GM19395 (cell line): ENCODE measurements at regions not wholly inside any gene's neighbourhood (a gene's known extent, or its start where the extent isn't known, plus 50 kb on each side); places are given as distances from the start of the nearest gene placed in this dataset.
A peak's percentile ranks its signal among the peaks of the same experiment; 100 is the strongest.

ENCODE experiments used
- ATAC-seq: cut with Tn5 transposase; IDR thresholded peaks from one replicate; pipeline ENCODE4 v1.9.1; 2021; ENCODE audit warnings: mild to moderate bottlenecking, moderate library complexity; ENCODE audit not compliant: unreplicated experiment

DNA sequence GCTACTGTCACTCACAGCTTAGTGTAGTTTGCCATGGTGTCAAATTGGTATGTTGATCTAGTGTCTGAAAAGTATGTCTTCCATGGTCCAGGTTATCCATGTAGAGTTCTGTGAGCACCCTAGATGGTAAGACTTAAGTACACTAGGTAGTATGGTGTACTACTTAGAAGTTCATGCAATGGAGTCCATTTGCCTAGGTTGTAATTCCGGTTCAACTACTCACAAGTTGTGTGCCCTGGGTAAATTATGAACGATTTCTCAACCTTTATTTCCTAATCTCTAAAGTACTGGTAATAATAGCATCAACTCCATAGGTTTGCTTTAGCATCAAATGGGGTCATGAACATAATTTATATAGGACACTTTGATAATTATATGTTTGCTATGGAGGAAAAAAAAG, 666.2 kb upstream of the CELF2 start:
- no peak for ATAC-seq

DNA sequence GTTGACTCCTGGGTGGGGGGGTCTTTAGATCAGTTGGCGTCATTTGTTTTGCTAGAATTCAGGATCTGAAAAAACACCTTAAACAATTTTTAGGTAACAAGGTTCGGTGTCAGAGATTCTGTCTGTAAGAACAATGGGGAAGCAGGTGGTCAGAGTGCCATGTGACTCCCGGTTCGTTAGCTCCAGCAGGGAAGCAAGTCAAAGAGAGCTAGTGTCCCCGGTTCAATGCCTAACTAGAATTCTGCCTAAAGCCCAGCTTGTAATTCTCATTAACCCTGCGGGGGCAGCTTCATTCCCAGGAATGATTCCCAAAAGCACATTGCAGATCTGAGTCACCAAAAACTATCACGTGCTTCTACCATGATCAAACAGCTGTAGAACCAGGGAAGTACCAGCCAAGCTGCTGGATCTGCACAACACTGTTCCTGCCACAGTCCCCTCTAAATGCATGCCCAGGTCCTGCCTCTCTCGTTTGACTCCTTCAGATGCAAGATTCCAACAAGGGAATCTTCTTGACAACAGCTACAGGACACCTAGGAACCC, 664.3 kb upstream of the CELF2 start:
- ATAC-seq: no peak

DNA sequence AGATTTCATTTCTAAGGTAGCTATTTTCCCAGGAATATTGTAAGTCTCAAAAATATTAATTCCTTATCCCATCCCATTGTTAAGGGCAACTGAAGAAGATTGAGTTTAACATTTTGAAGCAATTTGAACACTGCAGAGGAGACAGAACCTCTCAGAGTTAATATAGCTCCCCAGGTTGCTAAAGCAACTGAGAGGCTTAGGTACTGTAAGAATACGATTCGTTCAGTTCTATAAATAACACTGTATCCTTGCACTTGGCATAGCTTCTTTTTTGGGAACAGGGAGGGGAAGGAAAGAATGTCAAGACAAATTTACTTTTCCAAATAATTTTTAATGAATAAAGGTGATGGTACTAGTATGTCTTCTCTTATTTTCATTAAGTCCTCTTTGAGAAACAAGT, 658.4 kb upstream of the CELF2 start:
- ATAC-seq: no peak

DNA sequence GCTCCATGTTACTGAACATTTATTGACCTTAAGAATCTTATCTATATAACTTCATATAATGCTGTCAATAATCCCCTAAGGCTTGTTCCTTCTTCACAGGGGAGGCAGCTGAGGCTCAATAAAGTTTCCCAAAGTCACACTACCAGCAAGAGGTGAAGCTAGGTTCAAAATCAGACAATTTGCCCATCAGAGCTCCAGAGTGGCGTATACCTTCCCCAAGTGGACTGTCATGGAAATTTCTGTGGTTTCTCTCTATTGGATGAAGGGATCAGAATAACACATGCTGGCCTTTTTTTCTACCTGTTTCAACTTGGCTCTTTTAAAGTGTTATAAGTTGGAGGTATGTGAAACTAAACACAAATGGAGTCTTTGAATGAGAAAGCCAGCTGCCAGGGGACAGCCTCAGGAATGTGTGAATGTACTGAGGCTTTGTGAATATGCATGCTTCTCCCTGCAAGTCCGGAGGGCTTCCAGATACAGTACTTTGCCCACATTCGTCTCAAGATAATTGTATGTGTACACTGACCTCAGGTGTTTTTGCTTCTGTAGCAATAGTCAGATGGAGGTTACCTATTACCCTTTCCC, 656.3 kb upstream of the CELF2 start:
- ATAC-seq: no peak

DNA sequence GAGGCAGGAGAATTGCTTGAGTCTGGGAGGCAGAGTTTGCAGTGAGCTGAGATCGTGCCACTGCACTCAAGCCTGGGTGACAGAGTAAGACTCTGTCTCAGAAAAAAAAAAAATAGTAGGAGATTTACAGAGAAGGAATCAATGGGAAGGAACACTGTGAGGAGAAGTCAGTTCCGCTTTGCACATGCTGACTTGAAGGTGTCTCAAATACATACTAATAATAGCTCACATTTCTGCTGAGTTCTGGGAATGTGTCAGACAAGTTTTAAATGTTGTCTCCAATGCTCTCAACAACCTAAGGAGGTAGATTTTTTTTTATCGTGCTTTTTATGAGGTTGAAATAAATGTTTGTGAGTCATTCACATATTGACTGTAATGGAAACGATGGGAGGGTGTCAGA, 654.9 kb upstream of the CELF2 start:
- no peak for ATAC-seq

DNA sequence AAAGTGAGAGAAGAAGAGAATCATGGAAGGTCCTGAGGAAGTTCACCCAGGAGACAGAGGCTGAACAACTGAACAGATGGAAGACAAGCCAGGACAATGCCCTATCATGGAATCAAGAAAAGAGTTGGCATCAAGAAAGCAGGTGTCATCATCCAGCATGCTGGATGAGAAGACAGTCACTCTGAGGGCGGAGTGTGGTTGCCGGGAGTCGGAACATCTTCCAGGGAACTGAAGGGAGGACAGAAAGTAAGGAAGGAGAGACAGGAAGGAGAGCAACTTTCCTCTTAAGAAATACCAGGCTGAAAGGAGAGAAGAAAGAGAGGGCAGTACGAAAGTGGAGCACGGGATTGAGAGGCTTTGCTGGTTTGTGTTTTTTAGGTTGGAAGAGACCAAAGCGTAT, 654.5 kb upstream of the CELF2 start:
- ATAC-seq: no peak

DNA sequence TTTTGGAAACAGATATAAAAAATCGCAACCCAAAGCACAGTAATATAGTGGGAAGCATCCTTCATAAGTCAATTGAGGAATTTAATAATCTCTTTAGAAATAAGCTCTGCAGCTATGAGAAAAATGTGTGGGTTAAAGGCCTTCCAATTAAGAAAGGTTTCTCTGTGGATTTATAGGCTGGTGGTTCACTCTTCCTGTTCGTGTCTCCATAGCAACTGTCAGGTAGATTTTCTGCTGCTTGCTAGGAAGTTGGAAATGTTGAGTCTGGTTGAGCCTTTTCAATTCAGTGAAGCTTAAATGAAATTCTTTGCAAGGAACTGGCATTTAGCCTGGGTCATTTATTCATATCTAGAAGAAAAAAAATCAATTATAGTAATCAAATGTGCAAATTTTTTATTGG, 652.8 kb upstream of the CELF2 start:
- ATAC-seq: no peak

DNA sequence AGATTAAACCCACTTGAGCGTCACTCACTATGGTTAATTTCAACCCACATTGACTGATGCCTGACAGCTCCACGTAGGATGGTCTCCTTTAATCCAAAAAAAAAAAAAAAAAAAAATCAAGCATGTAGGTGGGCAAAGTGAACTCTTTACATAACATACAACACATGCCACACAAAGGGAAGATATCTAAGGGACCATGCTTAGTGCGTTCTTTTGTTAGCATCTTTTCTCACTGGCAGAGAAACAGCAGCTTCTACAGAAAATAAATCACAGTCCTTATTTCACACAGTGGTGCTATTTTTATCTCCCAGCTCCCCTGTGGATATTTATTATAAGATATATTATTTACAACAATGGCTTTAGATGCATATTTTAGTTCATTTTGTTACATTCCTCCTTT, 652.0 kb upstream of the CELF2 start:
- no peak for ATAC-seq

DNA sequence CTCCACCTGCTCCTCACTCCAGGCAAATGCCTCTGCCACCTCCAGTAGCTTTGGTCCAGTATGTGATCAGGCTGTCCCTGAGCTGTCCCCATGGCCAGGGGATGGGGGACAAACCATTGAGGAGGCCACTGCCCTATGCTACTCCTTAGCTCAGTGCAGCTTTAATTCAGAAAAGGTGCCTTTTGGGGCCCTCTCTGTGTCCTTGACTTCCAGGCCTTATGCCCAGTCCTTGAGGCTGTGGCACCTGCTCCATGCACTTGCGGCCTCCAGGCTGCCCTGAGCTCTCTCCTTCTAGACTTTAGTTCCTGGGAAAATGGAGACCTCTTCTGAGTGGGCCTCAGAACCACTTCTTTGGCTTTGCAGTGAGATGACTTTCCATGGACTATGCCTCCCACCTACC, 650.8 kb upstream of the CELF2 start:
- no peak for ATAC-seq

DNA sequence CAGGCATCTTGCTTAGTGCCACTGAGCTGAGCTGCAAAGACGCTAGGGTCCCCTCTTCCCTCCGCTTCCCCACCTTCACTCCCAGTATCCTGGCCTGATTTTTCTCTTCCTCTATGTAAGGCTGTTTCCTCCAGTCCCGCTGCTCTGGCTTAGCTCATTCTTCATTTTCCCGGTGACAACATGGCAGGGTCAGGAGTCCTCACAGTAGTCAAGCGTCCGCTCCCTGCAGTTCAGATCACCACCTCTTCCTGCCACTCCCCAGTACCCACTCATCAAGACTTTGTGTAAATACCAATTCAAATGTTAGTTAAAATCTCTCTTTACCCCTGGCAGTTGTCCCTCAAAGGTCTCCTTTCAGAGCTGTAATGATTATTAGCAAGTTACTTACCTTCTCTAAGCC, 650.4 kb upstream of the CELF2 start:
- ATAC-seq: no peak

DNA sequence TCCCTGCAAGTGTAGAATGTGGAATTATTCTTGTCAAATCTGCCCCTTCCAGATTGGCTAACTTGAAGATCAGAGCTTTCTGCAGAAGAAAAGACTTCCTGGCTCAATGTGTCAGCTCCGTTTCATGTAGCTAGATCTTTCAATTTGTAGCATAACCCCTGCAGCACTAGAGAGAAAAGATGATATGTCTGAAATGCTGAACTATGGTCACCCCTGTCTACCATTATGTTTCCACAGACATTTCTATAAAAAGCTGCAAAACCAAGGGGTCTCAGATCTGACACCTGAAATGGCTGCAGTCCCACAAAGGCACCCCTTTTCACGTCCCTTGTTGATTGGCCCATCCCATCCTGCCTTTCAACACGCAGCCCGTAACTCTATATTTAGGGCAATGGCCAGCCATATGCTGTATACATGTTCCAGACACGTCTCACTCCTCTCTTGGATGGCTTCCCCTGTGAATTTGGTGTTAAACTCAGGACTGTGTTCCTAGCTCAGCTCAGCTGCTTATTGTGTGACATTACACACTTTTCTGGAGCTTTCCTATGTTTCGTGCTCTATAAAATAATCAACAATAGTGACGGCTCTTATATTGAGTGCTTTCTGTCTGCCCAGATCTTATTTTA, 648.6 kb upstream of the CELF2 start:
- ATAC-seq: no peak

DNA sequence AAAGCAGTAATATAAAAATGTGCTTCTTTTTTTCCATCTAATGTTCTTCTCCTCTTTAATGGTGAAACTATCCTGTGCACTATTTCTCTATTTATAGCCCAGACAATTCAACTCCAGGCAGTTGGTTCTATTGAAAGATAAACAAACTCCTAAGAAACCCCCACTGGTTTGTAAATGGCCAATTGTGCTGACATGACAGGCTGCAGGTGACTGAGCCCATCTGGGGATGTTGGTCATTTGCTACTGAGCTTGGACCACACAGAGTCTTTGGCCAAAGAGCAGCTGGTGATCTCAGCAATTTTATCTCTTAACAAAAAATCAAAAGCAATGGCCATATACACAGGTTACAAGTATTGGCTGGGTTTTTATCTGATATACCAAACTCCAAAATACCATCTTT, 631.8 kb upstream of the CELF2 start:
- no peak for ATAC-seq

DNA sequence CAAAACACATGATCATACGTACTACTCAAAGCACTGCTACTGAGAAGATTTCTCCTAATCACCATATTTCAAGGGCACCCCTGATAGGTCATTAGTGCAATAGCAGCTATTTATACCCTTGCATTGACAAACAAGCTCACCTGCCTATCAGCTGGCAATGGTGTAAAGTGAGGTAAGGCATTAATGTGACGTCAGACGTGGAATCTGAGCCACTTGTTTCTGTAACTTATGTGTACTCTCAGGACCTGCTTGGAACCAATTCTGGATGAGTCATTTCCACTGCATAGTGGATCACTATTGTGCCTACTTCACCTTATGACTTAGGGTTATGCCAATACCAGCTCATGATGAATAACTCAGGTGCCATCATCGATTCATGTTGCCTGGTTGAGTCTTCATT, 628.5 kb upstream of the CELF2 start:
- no peak for ATAC-seq

DNA sequence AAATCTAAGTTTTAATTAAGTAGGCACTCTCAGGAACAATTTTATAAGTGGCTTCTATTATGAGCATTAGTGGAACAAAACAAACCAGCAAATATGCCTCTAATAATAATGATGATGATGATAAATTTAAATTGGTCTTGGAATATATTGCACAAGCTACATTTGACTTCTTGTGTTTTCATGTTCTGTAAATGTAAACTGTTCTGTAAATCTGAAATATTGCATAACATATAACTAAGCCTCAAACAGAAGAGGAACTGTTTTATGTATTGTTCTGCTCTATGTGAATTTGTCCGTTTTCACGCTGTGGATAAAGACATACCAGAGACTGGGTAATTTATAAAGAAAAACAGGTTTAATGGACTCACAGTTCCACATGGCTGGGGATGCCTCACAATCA, 625.2 kb upstream of the CELF2 start:
- no peak for ATAC-seq

DNA sequence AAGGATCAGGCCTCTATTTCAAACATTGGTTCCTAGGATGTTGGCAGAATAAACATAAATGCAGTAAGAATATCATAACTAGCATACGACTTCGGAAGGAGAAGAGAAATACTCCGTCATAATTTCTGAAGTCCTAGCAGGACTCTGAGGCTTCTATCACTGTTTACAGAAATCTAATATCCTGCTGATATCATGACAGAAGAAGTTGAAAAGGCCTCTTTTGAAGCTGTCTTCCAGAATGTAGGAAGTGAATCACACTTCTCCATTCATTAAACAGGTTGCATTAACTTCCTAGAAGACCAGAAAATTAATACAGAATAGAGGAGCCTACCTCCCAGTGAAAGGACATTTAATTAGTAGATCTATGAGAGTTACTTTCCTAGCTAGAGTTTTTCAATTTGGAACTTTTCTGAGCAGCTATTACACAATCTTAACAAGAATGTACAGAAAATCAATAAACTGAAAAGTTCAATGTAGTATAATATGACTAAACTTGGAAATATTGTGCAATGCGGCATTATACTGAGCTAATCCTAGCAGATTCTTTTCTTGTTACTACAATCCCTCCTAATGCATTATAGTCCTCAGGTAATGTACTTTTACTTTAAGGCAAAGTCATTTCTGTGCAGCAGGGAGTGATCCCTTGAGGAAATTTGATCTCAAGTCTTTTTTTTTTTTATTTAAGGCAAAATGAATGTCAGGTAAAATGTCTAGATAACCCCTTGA, 622.6 kb upstream of the CELF2 start:
- no peak for ATAC-seq

DNA sequence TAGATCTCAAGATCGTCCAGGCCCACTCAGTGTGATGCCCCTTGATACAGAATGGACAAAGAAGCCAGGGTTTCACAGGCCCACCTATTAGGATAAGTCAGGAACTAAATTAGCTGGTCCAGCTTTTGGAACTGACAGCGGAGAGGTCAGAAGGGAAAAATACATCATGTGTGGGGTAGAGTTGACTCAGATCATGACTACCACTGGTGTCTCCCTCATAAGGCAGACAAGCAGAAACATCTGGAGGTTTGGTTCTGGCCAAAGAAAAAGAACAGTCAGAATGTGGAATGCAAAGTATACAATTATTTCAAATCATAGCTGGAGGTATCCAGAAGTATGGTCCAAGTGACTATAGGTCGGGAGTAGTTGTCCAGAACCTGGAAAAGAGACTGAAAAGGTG, 621.1 kb upstream of the CELF2 start:
- no peak for ATAC-seq

DNA sequence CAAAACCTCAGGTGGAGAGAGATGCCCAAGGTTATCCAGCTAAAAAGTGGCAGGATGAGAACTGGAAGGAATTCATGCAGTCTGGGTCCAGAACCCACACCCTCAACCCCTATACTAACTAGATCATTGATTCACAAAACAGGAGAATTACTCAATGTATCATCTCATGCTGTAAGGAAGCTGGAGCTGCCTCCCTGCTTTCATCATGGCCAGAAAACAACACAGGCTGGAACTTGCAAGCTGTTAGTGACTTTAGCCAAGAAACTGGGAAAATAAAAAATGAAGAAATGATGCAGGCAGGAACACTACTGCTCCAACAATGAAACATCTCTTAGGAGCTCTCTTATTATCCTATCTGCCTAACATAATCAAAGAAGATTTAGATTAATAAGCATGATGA, 619.8 kb upstream of the CELF2 start:
- ATAC-seq: no peak

DNA sequence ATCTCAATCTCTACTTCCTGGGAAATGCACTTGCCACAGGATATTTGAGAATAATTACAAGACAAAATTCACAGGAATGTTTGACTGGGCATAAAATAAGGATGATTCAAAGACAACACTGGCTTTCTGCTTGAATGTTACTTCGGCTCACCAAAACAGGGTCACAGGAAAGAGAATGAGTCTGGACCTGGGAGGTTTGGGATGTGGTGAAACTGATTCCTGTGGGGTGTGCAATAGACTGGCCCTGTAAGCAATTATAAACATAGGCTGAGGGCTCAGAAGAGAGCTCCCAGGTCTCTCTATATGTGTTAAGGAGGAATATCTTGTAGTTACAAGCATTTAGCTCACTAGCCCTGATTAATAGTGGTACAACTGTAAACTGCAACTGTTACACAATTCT, 613.9 kb upstream of the CELF2 start:
- ATAC-seq: no peak

DNA sequence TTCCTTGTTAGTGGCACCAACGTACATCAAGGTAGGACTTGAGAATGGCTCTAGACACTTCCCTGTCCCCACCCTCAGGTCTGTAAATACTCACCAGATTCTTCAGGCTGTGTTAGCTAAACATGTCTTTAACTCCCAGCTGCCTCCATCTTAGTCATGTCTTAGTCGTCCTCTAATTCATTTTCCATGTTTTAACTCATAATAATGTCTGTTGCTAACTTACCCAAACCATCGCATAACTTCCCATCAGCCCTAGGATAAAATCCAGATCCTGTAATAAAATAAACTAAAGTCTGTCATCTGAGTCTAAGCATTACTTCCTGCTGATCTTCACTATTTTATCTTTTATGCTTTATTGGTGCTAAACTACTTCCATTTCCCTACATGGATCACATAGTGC, 600.0 kb upstream of the CELF2 start:
- no peak for ATAC-seq

DNA sequence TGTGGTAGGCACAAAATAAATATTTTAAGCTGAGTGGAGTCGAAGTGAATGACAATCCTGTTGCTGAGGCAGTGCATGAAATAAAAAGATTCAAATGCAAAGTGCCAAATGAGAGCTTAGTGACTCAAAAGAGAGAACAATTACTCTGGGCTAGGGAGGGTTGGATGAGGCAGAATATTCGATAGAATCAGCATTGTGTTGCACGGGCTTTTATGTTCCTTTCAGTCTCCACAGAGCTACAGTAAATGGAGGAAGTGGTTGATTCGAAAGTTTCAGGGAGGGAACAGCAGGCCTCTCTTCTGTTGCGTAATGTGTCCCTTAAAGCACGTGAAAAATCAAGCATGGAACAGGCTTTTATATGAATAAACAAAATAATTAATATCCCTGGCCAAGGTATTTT, 599.3 kb upstream of the CELF2 start:
- ATAC-seq: peak; percentile 99

DNA sequence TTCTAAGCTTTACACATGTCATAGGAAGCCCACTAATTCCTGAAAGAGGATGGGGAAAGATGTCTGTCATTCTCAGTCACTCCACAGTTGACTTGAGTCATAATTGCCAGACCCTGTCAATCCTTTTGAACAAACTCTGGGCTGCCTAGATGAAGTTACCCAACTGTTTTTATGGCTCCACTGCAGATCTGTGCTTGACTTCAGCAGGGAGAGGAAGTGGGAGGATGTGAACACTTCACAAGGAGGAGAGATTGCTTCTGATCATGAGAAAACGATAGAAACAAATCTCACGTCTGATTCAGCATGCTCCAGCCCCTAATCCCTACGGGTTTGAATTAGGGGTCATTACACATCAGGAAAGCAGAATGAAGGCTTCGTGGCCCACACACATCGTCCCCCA, 596.6 kb upstream of the CELF2 start:
- ATAC-seq: no peak

DNA sequence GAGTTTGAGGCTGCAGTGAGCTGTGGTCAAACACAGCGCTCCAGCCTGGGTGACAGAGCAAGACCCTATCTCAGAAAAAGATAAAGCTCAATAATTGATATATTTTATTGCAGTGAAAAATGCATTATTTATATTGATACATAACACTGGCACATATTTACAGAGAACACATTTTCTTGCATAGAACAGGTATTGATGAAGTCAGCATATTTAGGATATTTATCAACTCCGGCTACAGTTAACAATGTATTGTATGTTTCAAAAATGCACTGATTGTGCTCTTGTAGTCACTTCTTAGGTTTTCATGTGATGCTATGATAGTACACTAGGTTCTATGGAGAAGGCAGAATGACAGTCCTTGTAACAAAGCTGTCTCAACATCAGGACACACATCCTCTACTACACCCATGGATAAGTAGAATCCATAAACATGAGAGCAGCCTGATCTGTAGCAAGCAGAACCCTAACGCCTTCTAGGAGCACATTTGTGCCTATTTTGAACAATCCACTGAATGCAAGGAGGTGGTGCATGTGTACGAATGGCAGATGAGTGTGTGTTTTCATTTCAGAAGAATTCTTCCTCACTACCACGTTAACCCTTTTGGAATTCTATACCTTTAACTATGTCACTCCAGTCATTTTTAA, 586.1 kb upstream of the CELF2 start:
- no peak for ATAC-seq
